AG04449 (cell line): ENCODE measurements at regions not wholly inside any gene's neighbourhood (a gene's known extent, or its start where the extent isn't known, plus 50 kb on each side); places are given as distances from the start of the nearest gene placed in this dataset.
"Not testable (repeated sequence)": the region's sequence is repeated elsewhere in the genome, so short reads cannot be mapped to it uniquely, and the experiment has no call there.

Experiments used
- CTCF ChIA-PET: fragments of 350-600 bp; formaldehyde crosslinking; extraction: SDS; loops from one replicate; lab custom pipeline; 2021; ENCODE audit warnings: antibody characterized with exemption; lab: Yijun Ruan, JAX
- POLR2A ChIA-PET: fragments of 400-600, 350-600 bp; formaldehyde crosslinking; extraction: SDS; loops from one replicate; lab custom pipeline; 2020; ENCODE audit warnings: antibody characterized with exemption, inconsistent platforms; lab: Yijun Ruan, JAX
- DNase-seq: peaks from one replicate; pipeline ENCODE4 v3.0.0-alpha.2; 2010; ENCODE audit warnings: low read depth, low spot score
- H3K4me3 ChIP-seq: 2 replicates; pipeline ENCODE4 v1.5.1; 2011; ENCODE audit warnings: low read depth, mild to moderate bottlenecking, control low read depth, low read length
- TF ChIP-seq, protein P1 (sequence below): IDR thresholded peaks from one replicate; pipeline ENCODE4 v1.5.1; 2011; ENCODE audit warnings: mild to moderate bottlenecking, moderate library complexity, low read length, control low read depth, inconsistent platforms; ENCODE audit not compliant: insufficient read depth; ENCODE audit errors: missing control alignments

DNA sequence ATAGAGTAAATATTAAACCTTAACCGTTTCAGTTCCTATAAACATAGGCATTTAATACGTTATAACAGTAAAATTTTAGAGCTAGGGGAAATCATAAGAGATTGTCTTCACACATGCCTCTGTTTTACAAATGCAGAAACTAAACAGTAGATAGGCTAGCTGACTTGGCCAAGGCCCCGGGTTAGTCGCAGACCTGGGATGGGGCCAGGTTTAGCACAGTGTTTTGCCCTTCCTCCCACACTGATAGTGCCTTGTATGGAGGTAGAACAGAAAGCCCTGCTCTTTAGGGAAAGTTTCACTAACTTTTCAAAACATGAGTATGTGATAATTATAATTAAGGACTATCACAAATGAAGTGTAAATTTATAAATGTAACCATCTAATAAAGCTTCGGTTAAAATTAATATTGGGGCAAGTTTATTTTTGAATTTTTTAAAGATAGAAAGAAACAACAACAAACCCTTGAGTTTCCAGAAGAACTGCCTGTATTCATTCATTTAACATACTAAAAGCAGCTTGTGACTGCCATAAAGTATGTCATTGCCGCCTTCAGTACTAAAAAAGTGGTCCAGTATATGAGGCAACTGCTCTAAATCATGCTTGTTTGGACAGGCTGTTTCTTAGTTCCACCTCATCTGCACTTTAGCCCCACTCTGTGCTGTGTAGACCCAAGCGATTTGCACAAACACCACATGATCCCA is 62.5 kb upstream of the LOC128125822 start:
- no peak overlapping the region for H3K4me3 ChIP-seq
- TF ChIP-seq, protein P1, sequence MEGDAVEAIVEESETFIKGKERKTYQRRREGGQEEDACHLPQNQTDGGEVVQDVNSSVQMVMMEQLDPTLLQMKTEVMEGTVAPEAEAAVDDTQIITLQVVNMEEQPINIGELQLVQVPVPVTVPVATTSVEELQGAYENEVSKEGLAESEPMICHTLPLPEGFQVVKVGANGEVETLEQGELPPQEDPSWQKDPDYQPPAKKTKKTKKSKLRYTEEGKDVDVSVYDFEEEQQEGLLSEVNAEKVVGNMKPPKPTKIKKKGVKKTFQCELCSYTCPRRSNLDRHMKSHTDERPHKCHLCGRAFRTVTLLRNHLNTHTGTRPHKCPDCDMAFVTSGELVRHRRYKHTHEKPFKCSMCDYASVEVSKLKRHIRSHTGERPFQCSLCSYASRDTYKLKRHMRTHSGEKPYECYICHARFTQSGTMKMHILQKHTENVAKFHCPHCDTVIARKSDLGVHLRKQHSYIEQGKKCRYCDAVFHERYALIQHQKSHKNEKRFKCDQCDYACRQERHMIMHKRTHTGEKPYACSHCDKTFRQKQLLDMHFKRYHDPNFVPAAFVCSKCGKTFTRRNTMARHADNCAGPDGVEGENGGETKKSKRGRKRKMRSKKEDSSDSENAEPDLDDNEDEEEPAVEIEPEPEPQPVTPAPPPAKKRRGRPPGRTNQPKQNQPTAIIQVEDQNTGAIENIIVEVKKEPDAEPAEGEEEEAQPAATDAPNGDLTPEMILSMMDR = no peak
- ChIA-PET POLR2A (no interaction called here), CTCF (no interaction called here)
- no peak for DNase-seq

DNA sequence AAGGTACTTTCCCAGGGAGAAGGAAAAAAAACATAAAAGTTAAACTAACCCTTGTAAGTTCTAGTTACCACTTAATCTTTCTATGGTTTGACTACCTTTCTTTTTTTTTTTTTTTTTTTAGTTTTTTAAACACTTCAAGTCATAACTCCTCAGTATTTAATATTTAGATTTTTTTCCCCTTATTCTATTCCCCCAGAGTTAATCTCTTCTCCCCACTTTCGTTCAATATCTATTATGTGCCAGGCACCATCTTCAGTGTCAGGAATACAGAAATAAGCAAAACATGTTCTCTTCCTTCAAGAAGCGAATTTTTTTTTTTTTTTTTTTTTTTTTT is 62.0 kb upstream of the LOC128125822 start:
- POLR2A ChIA-PET = no interaction called here
- CTCF ChIA-PET = no interaction called here
- no peak overlapping the region for H3K4me3 ChIP-seq
- no peak for DNase-seq
- TF ChIP-seq, protein P1 = no peak

GRCh38 chr6:63510849-63511248 is 61.4 kb upstream of the LOC128125822 start:
- CTCF ChIA-PET = no interaction called here

DNA sequence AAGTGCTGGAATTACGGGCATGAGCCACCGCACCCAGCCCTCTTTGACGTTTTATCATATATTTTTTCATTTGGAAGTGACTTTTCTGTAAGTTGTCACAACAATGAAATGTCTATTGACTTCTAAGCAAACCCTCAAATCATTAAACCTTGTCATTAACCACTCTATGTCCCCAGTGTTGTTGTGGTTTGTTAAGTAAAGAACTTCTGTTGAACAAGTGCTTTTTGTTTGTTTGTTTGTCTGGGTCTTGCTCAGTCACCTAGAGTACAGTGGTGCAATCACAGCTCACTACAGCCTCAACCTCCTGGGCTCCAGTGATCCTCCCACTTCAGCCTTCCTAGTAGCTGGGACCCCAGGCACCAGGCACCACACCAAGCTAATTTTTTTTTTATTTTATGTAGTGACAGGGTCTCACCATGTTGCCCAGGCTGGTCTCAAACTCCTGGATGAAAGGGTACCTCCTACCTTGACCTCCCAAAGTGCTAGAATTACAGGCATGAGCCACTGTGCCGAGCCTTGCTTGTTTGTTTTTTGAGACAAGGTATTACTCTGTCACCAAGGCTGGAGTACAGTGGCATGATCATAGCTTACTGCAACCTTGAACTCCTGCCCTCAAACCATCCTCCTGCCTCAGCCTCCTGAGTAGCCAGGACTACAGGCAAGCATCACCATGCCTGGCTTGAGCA is 57.6 kb upstream of the LOC128125822 start:
- DNase-seq = no peak
- no peak overlapping the region for H3K4me3 ChIP-seq
- TF ChIP-seq, protein P1 = no peak
- CTCF ChIA-PET = no interaction called here
- POLR2A ChIA-PET = no interaction called here

More at GRCh38 chr6:63510849-63511248, 61.4 kb upstream of the LOC128125822 start:
- TF ChIP-seq, protein P1 = no peak
- POLR2A ChIA-PET = no interaction called here
- H3K4me3 ChIP-seq = no peak overlapping the region
- no peak for DNase-seq

- H3K4me3 ChIP-seq, POLR2A ChIA-PET, DNase-seq: not testable (repeated sequence)
- CTCF ChIA-PET = interaction anchor here (0.5 kb wide), 1 partner anchor 19 kb away, joined by 3 read pairs; no protein-coding TSS in a partner anchor
Observed at GRCh38 chr6:63515227-63515626, 57.1 kb upstream of the LOC128125822 start.

DNA sequence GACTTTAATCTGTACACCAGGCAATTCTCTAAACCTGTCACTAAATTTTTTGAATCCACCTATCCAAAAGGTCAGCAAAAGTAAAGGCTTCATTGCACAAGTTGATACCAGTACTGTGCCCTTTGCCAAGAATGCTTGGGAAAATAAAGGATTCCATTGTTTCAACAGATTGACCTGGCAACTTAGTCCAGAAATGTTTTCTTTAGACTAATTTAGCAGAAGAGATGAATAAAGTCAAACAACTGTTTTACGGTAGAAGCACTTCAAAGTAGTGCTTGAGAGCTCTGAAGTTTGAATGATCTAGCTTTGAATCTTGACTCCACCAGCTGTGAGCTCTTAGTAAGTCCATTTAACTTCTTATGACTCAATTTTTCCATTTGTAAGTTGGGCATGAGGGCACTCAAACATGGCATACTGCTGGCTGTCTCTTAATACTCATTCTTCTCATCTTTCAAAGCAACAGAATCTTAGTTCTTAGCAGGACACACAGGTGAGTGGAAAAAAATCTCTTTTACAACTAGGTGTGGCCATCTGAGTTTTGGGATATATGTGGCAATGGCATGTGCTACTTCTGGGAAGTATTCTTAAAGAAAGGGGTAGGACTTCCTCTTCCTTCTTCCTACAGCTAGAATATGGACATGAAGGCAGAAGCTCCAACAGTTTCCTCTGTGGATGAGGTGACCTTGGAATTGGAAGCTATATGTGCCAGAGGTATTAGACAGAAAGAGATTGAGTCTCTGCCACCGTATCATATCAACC is 55.9 kb upstream of the LOC128125822 start:
- no peak for DNase-seq
- TF ChIP-seq, protein P1 = no peak
- ChIA-PET CTCF (interaction anchor here (1.0 kb wide), 1 partner anchor 286 kb away, joined by 3 read pairs; no protein-coding TSS in a partner anchor), POLR2A (no interaction called here)
- no peak overlapping the region for H3K4me3 ChIP-seq
